ENCODE measurements at regions not wholly inside any gene's neighbourhood (a gene's known extent, or its start where the extent isn't known, plus 50 kb on each side); places are given as distances from the start of the nearest gene placed in this dataset.

DNA sequence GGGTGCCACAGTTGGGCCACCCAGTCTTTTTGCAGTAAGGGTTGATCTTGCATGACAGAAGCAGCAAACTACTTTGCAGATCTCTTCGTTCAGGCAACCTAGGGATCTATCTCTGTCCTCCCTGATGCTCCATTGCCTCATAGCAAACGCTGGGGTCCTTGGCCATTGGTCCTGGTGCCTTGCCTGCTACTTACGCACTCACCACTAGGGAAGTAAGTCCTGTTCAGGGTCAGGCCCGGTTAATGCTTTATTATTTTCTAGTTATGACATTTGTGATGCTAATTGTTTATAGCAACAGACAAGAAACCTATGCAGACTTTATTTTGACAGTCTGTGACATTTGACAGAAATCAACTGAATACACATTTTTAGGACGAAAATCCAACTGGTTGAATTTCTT is 326.5 kb upstream of the FMN2 start:
- Histone ChIP-seq H3K27ac (no peak overlapping the region), H3K4me1 (replicated peaks in 1 of 2) (peaks cover 0 to 4% of the 10 kb centered on the region in 2 donors), H3K4me3 (no peak overlapping the region)
- 10 to 100% (median 90%) methylated on average over 1 to 5 of the region's 5 CpGs; no CpG with 5 or more reads in 2 of the 10 experiments for WGBS, 10 experiments
- in situ Hi-C loops (cut with MboI; ENCODE audit: low pct_unique_long_range_greater_than_20kb in 2 of 9, low sequenced_read_pairs in 9 of 9, unreplicated experiment in 9 of 9), result no loop called here
- no peak for ATAC-seq (replicated peaks in 6 of 8)

DNA sequence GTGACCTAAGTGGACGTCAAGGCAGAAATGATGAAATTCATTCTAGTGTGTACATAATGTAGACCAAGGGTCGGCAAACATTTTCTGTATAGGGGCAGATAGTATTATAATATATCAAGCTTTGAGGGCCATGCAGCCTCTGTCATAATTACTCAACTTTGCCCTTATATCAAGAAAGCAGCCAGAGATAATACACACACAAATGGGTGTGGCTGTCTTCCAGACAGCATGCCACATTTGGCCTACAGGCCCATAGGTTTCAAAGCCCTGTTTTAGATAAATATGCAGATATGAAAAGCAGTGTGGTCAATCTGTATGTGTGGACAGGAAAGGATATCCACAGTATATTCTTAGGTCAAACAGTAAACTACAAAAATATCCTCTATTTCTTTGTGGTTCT is 320.1 kb upstream of the FMN2 start:
- Histone ChIP-seq H3K4me3 (no peak overlapping the region), H3K27ac (no peak overlapping the region), H3K4me1 (replicated peaks in 1 of 2) (peaks cover 0 to 6% of the 10 kb centered on the region in 2 donors)
- in situ Hi-C loops (cut with MboI; ENCODE audit: low pct_unique_long_range_greater_than_20kb in 2 of 9, low sequenced_read_pairs in 9 of 9, unreplicated experiment in 9 of 9), result no loop called here
- no peak for ATAC-seq (replicated peaks in 6 of 8)
- WGBS, 10 experiments, result 10 to 100% (median 92%) methylated on average over 1 to 2 of the region's 2 CpGs; no CpG with 5 or more reads in 2 of the 10 experiments

DNA sequence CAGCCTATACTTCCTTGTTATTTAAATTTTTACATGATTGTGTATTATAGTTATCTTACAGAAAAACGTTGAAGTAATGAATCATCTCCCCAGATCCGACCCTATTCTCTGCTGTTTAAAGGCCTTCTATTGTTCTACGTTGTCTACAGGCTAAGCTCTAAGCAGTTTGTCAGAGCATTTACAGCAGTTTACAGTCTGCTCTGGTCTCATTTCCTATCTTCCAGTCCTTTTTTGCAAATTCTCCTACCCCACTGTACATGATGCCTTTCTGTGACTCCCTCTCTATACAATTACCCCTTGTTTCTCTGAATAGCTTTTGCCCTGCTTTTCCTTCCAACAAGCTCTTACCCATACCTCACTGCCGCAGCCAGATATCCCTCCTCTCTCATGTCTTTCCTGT is 319.2 kb upstream of the FMN2 start:
- 7 to 86% (median 66%) methylated on average over 3 to 4 of the region's 4 CpGs for WGBS, 10 experiments
- ATAC-seq (replicated peaks in 6 of 8), result peak in 1 of 8 experiments; percentile 17
- Histone ChIP-seq H3K4me1 (replicated peaks in 1 of 2) (peaks cover 0 to 6% of the 10 kb centered on the region in 2 donors), H3K4me3 (no peak overlapping the region), H3K27ac (no peak overlapping the region)
- in situ Hi-C loops (cut with MboI; ENCODE audit: low pct_unique_long_range_greater_than_20kb in 2 of 9, low sequenced_read_pairs in 9 of 9, unreplicated experiment in 9 of 9), result no loop called here

DNA sequence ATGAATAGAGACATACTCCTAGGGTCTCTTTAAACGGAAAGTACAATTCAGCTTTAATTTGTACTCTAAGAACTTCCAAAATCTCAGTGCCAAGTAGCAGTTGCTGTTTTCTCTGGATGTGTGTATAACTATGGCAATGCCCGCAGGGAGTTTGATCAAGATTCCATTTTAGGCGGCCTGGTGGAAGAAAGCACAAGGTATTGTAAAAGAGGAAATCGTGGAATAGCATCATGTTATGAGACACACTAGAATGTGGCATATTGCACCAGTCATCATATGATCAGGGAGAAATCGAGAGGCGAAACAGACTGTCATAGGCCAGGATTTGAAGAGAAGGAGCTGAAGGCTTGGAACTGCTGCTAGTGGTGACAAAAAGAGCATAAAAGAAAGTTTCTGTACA is 316.2 kb upstream of the FMN2 start:
- Histone ChIP-seq H3K27ac (no peak overlapping the region), H3K4me1 (replicated peaks in 1 of 2) (peaks cover 0 to 6% of the 10 kb centered on the region in 2 donors), H3K4me3 (no peak overlapping the region)
- WGBS, 10 experiments, result 7 to 100% (median 89%) methylated on average over 1 to 6 of the region's 6 CpGs
- no peak for ATAC-seq (replicated peaks in 6 of 8)
- in situ Hi-C loops (cut with MboI; ENCODE audit: low pct_unique_long_range_greater_than_20kb in 2 of 9, low sequenced_read_pairs in 9 of 9, unreplicated experiment in 9 of 9), result no loop called here

DNA sequence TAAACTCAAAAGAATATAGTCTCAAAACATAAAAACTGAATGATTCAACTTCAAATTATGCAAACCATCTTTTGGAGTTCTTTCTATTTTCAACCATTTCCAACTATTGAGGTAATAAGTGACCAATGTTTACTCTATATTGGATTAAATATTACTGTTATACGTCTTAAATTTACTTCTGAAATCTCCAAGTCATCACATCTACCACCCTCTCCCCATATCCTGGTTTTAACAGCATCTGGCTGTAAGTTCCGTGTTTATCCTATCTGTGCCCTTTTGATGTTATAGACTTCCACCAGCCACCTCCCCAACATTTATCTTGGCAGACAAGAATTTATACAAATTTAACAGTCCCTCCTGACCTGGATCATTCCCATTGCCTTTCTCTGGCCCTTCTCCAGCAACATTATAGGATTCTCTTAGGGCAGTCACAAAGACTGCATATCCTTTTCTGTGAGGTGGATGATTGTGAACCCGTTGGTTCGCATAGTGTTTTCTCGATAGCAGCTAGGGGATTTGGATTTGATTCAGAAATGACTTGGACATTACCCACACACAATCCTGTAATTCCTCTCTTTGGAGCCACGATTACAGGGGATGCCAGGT is 313.4 kb upstream of the FMN2 start:
- Histone ChIP-seq H3K4me3 (no peak overlapping the region), H3K4me1 (replicated peaks in 1 of 2) (peaks cover 0 to 6% of the 10 kb centered on the region in 2 donors), H3K27ac (no peak overlapping the region)
- WGBS, 10 experiments, result 0 to 100% (median 74%) methylated on average over 1 to 6 of the region's 6 CpGs
- in situ Hi-C loops (cut with MboI; ENCODE audit: low pct_unique_long_range_greater_than_20kb in 2 of 9, low sequenced_read_pairs in 9 of 9, unreplicated experiment in 9 of 9), result no loop called here
- no peak for ATAC-seq (replicated peaks in 6 of 8)

DNA sequence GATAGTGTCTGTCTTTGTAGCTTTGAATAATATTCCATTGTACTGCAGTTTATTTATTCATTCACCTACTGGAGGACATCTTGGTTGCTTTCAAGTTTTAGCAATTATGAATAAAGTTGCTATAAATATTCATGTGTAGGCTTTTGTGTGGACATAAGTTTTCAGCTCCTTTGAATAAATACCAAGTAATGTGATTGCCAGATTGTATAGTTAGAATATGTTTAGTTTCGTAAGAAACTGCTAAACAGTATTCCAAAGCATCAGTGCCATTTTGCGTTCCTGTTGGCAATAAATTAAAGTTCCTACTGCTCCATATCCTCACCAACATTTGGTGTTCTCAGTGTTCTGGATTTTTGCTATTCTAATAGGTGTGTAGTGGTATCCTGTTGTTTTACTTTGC is 311.7 kb upstream of the FMN2 start:
- 0 to 100% (median 86%) methylated on average over 1 to 2 of the region's 2 CpGs for WGBS, 10 experiments
- no peak overlapping the region for H3K4me3 ChIP-seq
- ATAC-seq (replicated peaks in 6 of 8), result peak in 1 of 8 experiments; percentile 76
- H3K4me1 ChIP-seq (replicated peaks in 1 of 2), result no peaks in the 10 kb centered on the region
- no peak overlapping the region for H3K27ac ChIP-seq
- in situ Hi-C loops (cut with MboI; ENCODE audit: low pct_unique_long_range_greater_than_20kb in 2 of 9, low sequenced_read_pairs in 9 of 9, unreplicated experiment in 9 of 9), result no loop called here

DNA sequence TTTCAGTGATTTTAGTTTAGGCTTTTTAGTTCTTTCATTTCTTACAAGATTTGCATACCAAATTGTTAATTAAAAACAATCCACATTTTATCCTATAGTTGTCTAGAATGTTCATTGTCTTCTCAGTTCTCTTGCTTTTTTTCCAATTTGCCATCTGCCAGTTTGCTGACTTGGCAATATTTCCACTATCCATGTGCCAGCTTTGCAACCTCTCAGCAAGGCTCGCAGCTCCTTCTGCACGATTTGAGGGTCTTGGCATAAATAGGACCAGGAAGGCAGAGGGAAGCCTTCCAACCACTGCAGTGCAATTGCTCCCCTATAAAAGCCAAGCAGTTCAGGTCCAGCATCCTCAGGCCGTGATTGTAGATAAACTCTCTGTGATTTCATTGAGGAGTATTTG is 306.8 kb upstream of the FMN2 start:
- 0 to 91% (median 75%) methylated on average over 2 to 3 of the region's 3 CpGs; no CpG with 5 or more reads in 2 of the 10 experiments for WGBS, 10 experiments
- in situ Hi-C loops (cut with MboI; ENCODE audit: low pct_unique_long_range_greater_than_20kb in 2 of 9, low sequenced_read_pairs in 9 of 9, unreplicated experiment in 9 of 9), result no loop called here
- H3K4me3 ChIP-seq, result no peak overlapping the region
- no peaks in the 10 kb centered on the region for H3K4me1 ChIP-seq (replicated peaks in 1 of 2)
- no peak for ATAC-seq (replicated peaks in 6 of 8)
- no peak overlapping the region for H3K27ac ChIP-seq

DNA sequence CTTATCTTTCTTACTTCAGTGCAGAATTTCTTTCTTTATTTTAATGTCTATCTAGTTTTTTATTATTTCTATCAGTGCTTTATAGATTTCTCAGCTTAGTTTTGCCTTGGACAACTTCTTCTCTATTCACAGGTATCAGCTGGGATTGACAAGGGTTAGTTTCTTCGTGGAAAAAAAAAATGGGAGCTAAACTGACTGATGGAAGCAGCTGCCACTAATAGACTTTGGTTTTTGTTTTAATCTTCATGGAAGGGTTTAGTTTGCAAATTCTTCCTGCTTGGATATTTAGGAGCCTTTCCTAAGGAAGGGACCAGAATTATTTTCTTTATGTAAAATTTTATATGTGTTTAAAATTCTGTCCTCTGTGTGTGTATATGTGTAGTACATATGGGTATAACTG is 306.1 kb upstream of the FMN2 start:
- Histone ChIP-seq H3K27ac (no peak overlapping the region), H3K4me3 (no peak overlapping the region), H3K4me1 (replicated peaks in 1 of 2) (no peaks in the 10 kb centered on the region)
- ATAC-seq (replicated peaks in 6 of 8), result no peak
- 0 to 100% (median 61%) methylated on average over 1 of the region's 1 CpG for WGBS, 10 experiments
- in situ Hi-C loops (cut with MboI; ENCODE audit: low pct_unique_long_range_greater_than_20kb in 2 of 9, low sequenced_read_pairs in 9 of 9, unreplicated experiment in 9 of 9), result no loop called here

DNA sequence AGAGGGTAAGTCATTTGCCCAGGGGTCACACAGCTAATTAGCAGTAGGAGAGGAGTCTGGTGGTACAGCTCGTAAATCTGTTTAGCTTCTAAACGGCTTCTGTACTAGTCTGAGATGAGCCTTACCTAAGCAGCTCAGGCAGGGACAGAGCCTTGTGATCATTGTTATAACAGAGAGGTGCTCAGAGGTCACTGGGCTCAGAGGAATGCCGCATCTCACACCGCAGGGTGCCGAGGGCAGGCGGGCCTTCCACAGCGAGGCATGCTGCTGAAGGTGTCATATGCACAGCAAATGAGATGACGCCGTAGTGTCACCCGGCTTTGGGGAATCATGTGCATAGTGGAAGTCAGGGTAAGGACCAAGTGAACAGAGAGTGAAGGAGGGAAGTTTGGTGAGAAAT is 305.2 kb upstream of the FMN2 start:
- no peak overlapping the region for H3K4me3 ChIP-seq
- no peaks in the 10 kb centered on the region for H3K4me1 ChIP-seq (replicated peaks in 1 of 2)
- 27 to 85% (median 81%) methylated on average over 3 to 10 of the region's 10 CpGs; no CpG with 5 or more reads in 3 of the 10 experiments for WGBS, 10 experiments
- ATAC-seq (replicated peaks in 6 of 8), result no peak
- in situ Hi-C loops (cut with MboI; ENCODE audit: low pct_unique_long_range_greater_than_20kb in 2 of 9, low sequenced_read_pairs in 9 of 9, unreplicated experiment in 9 of 9), result no loop called here
- no peak overlapping the region for H3K27ac ChIP-seq

DNA sequence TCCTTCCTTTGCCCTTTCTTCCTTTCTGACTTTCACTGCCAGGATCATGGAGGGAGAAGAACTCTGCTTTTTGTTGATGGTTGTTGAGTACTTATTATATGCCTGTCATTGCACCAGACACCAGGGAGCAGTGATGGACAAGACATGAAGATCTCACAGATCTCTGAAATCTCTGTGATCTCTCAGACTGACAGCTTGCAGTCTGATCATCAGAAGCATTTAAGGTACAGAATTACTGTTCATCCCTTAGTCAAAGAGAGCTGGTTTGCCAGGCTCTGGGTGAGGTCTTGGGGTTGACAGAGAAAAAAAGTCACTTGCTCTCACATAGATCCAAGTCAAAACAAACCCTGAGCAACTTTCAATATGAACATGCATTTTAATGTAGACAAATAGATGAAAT is 299.5 kb upstream of the FMN2 start:
- Histone ChIP-seq H3K27ac (no peak overlapping the region), H3K4me3 (no peak overlapping the region), H3K4me1 (replicated peaks in 1 of 2) (peaks cover 13 to 17% of the 10 kb centered on the region in 2 donors)
- ATAC-seq (replicated peaks in 6 of 8), result no peak
- in situ Hi-C loops (cut with MboI; ENCODE audit: low pct_unique_long_range_greater_than_20kb in 2 of 9, low sequenced_read_pairs in 9 of 9, unreplicated experiment in 9 of 9), result no loop called here

DNA sequence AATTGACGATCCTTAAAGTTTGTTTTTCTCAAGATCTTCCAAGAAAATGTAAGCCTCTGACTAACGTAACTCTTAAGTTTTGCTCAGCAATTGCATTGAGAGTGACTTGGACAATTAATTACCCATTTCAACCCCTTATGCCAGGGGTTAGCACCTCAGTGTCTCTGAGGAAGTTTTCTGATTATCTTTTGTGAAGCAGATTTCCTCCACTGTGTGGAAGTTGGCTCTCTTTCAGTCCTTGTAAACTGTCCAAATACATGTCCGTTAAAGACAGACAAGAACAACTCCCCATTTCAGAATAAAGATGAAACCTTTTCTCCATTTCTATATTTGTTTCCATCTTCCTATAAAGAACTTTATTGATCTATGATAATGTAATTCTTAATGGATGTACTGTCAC is 296.4 kb upstream of the FMN2 start:
- in situ Hi-C loops (cut with MboI; ENCODE audit: low pct_unique_long_range_greater_than_20kb in 2 of 9, low sequenced_read_pairs in 9 of 9, unreplicated experiment in 9 of 9), result no loop called here
- Histone ChIP-seq H3K27ac (no peak overlapping the region), H3K4me1 (replicated peaks in 1 of 2) (peaks cover 13 to 22% of the 10 kb centered on the region in 2 donors), H3K4me3 (no peak overlapping the region)
- no peak for ATAC-seq (replicated peaks in 6 of 8)
- 4 to 88% (median 55%) methylated on average over 1 to 3 of the region's 3 CpGs for WGBS, 10 experiments

DNA sequence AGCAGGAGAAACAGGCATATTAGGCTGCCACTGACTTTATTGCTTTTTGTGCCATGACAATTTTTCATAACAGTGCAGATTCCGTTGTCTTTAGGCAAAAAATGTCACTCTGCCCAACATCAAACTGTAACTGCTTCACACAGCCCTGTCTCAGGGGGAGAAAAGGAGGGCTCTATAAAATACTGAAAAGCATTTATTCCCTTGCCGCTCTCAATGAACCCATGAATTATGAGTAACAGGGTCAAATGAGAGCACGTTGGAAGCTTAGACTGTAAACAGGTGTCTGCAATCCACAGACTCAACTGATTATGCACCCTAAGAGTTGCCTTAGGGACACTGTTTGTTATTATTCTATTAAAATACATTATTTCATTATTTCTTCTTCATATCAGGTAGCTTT is 292.1 kb upstream of the FMN2 start:
- 7 to 80% (median 47%) methylated on average over 2 to 3 of the region's 3 CpGs; no CpG with 5 or more reads in 2 of the 10 experiments for WGBS, 10 experiments
- Histone ChIP-seq H3K4me1 (replicated peaks in 1 of 2) (peaks cover 17 to 22% of the 10 kb centered on the region in 2 donors), H3K27ac (no peak overlapping the region), H3K4me3 (no peak overlapping the region)
- ATAC-seq (replicated peaks in 6 of 8), result peak in 4 of 8 experiments; percentile 31 to 78 (median 59)
- in situ Hi-C loops (cut with MboI; ENCODE audit: low pct_unique_long_range_greater_than_20kb in 2 of 9, low sequenced_read_pairs in 9 of 9, unreplicated experiment in 9 of 9), result no loop called here

DNA sequence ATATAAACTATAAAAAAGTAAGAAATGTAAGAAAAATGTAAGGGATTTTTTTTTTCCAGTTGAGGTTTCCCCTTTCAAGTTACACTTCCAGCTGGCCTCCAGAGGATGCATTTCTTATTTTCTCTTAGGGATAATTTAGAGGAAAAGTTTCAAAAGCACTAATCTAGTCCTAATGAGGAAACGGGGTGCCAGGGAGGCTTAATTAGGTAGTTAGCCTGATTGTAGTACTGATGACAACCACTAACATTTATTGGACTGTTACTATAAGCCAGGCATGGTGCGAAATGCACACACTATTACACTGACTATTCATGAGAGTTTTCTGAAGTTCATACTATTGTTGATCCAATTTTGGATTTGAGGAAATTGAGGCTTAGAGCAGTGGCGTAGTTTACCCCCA is 290.8 kb upstream of the FMN2 start:
- ATAC-seq (replicated peaks in 6 of 8), result no peak
- in situ Hi-C loops (cut with MboI; ENCODE audit: low pct_unique_long_range_greater_than_20kb in 2 of 9, low sequenced_read_pairs in 9 of 9, unreplicated experiment in 9 of 9), result no loop called here
- WGBS, 10 experiments, result 5 to 100% (median 88%) methylated on average over 1 to 3 of the region's 3 CpGs

DNA sequence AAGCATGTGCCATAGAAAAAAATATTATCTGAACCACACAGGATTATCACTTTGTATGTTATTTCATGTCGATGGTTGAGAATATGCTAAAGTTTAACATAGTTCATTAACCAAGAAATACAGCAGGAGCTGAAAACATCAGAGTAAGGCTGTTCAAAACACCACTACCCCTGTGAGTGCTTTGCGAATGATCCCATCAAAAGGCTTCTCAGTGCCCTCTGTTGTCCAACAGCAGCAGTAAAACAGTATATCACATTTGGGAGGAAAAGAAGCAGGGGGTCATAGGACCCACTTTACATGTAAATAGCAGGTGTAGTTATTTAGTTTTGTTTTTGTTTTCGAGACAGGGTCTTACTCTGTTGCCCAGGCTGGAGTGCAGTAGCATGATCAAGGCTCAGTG is 289.4 kb upstream of the FMN2 start:
- in situ Hi-C loops (cut with MboI; ENCODE audit: low pct_unique_long_range_greater_than_20kb in 2 of 9, low sequenced_read_pairs in 9 of 9, unreplicated experiment in 9 of 9), result no loop called here
- WGBS, 10 experiments, result 0 to 96% (median 81%) methylated on average over 1 to 3 of the region's 3 CpGs; no CpG with 5 or more reads in 2 of the 10 experiments
- no peak for ATAC-seq (replicated peaks in 6 of 8)
- Histone ChIP-seq H3K27ac (no peak overlapping the region), H3K4me3 (no peak overlapping the region), H3K4me1 (replicated peaks in 1 of 2) (peaks cover 19 to 20% of the 10 kb centered on the region in 2 donors)

More for the DNA sequence above, 290.8 kb upstream of the FMN2 start:
- H3K27ac ChIP-seq, result no peak overlapping the region
- peaks cover 17 to 20% of the 10 kb centered on the region in 2 donors for H3K4me1 ChIP-seq (replicated peaks in 1 of 2)
- H3K4me3 ChIP-seq, result no peak overlapping the region

All from motor neuron (in vitro differentiated cells).